ENCODE measurements at regions not wholly inside any gene's neighbourhood (a gene's known extent, or its start where the extent isn't known, plus 50 kb on each side); places are given as distances from the start of the nearest gene placed in this dataset.
"Not testable (repeated sequence)": the region's sequence is repeated elsewhere in the genome, so short reads cannot be mapped to it uniquely, and the experiment has no call there.

GRCh38 chr7:142476077-142476476 is 218.2 kb upstream of the PRSS58 start:
- Histone ChIP-seq H3K36me3 (no peaks in the 10 kb centered on the region), H3K9ac (ENCODE audit: low read depth in 2 of 2, low read length in 2 of 2) (no peak overlapping the region), H3K4me3 (no peak overlapping the region), H3K27me3 (no peaks in the 10 kb centered on the region), H3K4me1 (no peaks in the 10 kb centered on the region), H3K27ac (no peak overlapping the region), H3K9me3 (no peaks in the 10 kb centered on the region)
- no peak for DNase-seq
- TF ChIP-seq CTCF (IDR thresholded peaks at IDR 0.05) = no peak
- intact Hi-C loops (cut with DNase I) = no loop called here

- H3K27ac ChIP-seq = no peak overlapping the region
- no peak overlapping the region for H3K4me3 ChIP-seq
- H3K9me3 ChIP-seq = no peaks in the 10 kb centered on the region
- intact Hi-C loops (cut with DNase I) = no loop called here
- H3K9ac ChIP-seq (ENCODE audit: low read depth in 2 of 2, low read length in 2 of 2) = no peak overlapping the region
- H3K4me1 ChIP-seq = no peaks in the 10 kb centered on the region
- H3K36me3 ChIP-seq = no peaks in the 10 kb centered on the region
- TF ChIP-seq CTCF (IDR thresholded peaks at IDR 0.05) = no peak
- no peaks in the 10 kb centered on the region for H3K27me3 ChIP-seq
- no peak for DNase-seq
Measured at GRCh38 chr7:142471820-142472219, 214.0 kb upstream of the PRSS58 start.

- TF ChIP-seq CTCF (IDR thresholded peaks at IDR 0.05) = no peak
- H3K27ac ChIP-seq = no peak overlapping the region
Measured at GRCh38 chr7:142470544-142470830, 212.6 kb upstream of the PRSS58 start.

GRCh38 chr7:142469696-142470543 is 212.1 kb upstream of the PRSS58 start:
- no peak for DNase-seq
- Histone ChIP-seq H3K9ac (ENCODE audit: low read depth in 2 of 2, low read length in 2 of 2) (no peak overlapping the region), H3K4me1 (no peaks in the 10 kb centered on the region), H3K9me3 (no peaks in the 10 kb centered on the region), H3K36me3 (no peaks in the 10 kb centered on the region), H3K27ac (no peak overlapping the region), H3K4me3 (no peak overlapping the region), H3K27me3 (no peaks in the 10 kb centered on the region)
- no peak for TF ChIP-seq CTCF (IDR thresholded peaks at IDR 0.05)
- intact Hi-C loops (cut with DNase I) = no loop called here

More at GRCh38 chr7:142470544-142470830, 212.6 kb upstream of the PRSS58 start:
- no peak overlapping the region for H3K4me3 ChIP-seq
- no peaks in the 10 kb centered on the region for H3K27me3 ChIP-seq
- H3K9ac ChIP-seq (ENCODE audit: low read depth in 2 of 2, low read length in 2 of 2) = no peak overlapping the region
- H3K4me1 ChIP-seq = no peaks in the 10 kb centered on the region
- H3K36me3 ChIP-seq = no peaks in the 10 kb centered on the region
- intact Hi-C loops (cut with DNase I) = no loop called here
- DNase-seq = no peak
- no peaks in the 10 kb centered on the region for H3K9me3 ChIP-seq

GRCh38 chr7:142468871-142469665 is 211.2 kb upstream of the PRSS58 start:
- intact Hi-C loops (cut with DNase I) = no loop called here
- no peak overlapping the region for H3K27ac ChIP-seq
- no peak for TF ChIP-seq CTCF (IDR thresholded peaks at IDR 0.05)
- H3K4me1 ChIP-seq = no peaks in the 10 kb centered on the region
- DNase-seq = no peak
- no peak overlapping the region for H3K4me3 ChIP-seq
- no peaks in the 10 kb centered on the region for H3K36me3 ChIP-seq
- H3K27me3 ChIP-seq = no peaks in the 10 kb centered on the region
- no peaks in the 10 kb centered on the region for H3K9me3 ChIP-seq
- no peak overlapping the region for H3K9ac ChIP-seq (ENCODE audit: low read depth in 2 of 2, low read length in 2 of 2)

GRCh38 chr7:142467056-142467655 is 209.3 kb upstream of the PRSS58 start:
- H3K9ac ChIP-seq (ENCODE audit: low read depth in 2 of 2, low read length in 2 of 2); H3K4me1 ChIP-seq; H3K36me3 ChIP-seq; DNase-seq; H3K4me3 ChIP-seq; H3K9me3 ChIP-seq; intact Hi-C loops (cut with DNase I); H3K27me3 ChIP-seq; H3K27ac ChIP-seq: not testable (repeated sequence)
